ENCODE measurements at regions not wholly inside any gene's neighbourhood (a gene's known extent, or its start where the extent isn't known, plus 50 kb on each side); places are given as distances from the start of the nearest gene placed in this dataset.
"Not testable (repeated sequence)": the region's sequence is repeated elsewhere in the genome, so short reads cannot be mapped to it uniquely, and the experiment has no call there.

- DNase-seq: peak; percentile 63
These were observed 2045.9 kb upstream of the CELF4 start for GRCh38 chr18:39611381-39612100.

- no peak for DNase-seq
These were observed 2041.4 kb upstream of the CELF4 start for GRCh38 chr18:39607034-39607433.

GRCh38 chr18:39604836-39605235 lies 2039.2 kb upstream of the CELF4 start:
- DNase-seq: peak; percentile 35

GRCh38 chr18:39602131-39602530 lies 2036.5 kb upstream of the CELF4 start:
- no peak for DNase-seq

- DNase-seq: no peak
These were observed 2035.3 kb upstream of the CELF4 start for GRCh38 chr18:39600894-39601293.

GRCh38 chr18:39599251-39599650 lies 2033.7 kb upstream of the CELF4 start:
- DNase-seq: no peak

- no peak for DNase-seq
These were observed 2031.3 kb upstream of the CELF4 start for GRCh38 chr18:39596891-39597290.

GRCh38 chr18:39596221-39596620 lies 2030.6 kb upstream of the CELF4 start:
- DNase-seq: peak; percentile 8

GRCh38 chr18:39594206-39594605 lies 2028.6 kb upstream of the CELF4 start:
- no peak for DNase-seq

- DNase-seq: no peak
These were observed 2026.1 kb upstream of the CELF4 start for GRCh38 chr18:39591649-39592048.

GRCh38 chr18:39589496-39589895 lies 2023.9 kb upstream of the CELF4 start:
- DNase-seq: no peak

- DNase-seq: peak; percentile 23
These were observed 2022.0 kb upstream of the CELF4 start for GRCh38 chr18:39587586-39587985.

GRCh38 chr18:39586741-39587140 lies 2021.1 kb upstream of the CELF4 start:
- DNase-seq: no peak

GRCh38 chr18:39574897-39575296 lies 2009.3 kb upstream of the CELF4 start:
- no peak for DNase-seq

- no peak for DNase-seq
These were observed 2005.9 kb upstream of the CELF4 start for GRCh38 chr18:39571511-39571910.

GRCh38 chr18:39565551-39566230 lies 2000.1 kb upstream of the CELF4 start:
- DNase-seq: not testable (repeated sequence)

- DNase-seq: no peak
These were observed 1999.1 kb upstream of the CELF4 start for GRCh38 chr18:39564716-39565115.

- peak; percentile 79 for DNase-seq
These were observed 1995.5 kb upstream of the CELF4 start for GRCh38 chr18:39561126-39561525.

- peak; percentile 12 for DNase-seq
These were observed 1993.1 kb upstream of the CELF4 start for GRCh38 chr18:39558658-39559057.

- peak; percentile 48 for DNase-seq
These were observed 1989.9 kb upstream of the CELF4 start for GRCh38 chr18:39555496-39555895.

GRCh38 chr18:39550701-39551100 lies 1985.1 kb upstream of the CELF4 start:
- no peak for DNase-seq

GRCh38 chr18:39549144-39549543 lies 1983.5 kb upstream of the CELF4 start:
- no peak for DNase-seq

- DNase-seq: no peak
These were observed 1966.1 kb upstream of the CELF4 start for GRCh38 chr18:39531659-39532058.

- no peak for DNase-seq
These were observed 1963.8 kb upstream of the CELF4 start for GRCh38 chr18:39529358-39529757.

- DNase-seq: no peak
These were observed 1961.9 kb upstream of the CELF4 start for GRCh38 chr18:39527465-39527864.

All from fibroblast of upper back skin (primary cell).